ENCODE measurements at regions not wholly inside any gene's neighbourhood (a gene's known extent, or its start where the extent isn't known, plus 50 kb on each side); places are given as distances from the start of the nearest gene placed in this dataset.

GRCh38 chr6:90669846-90670245 lies 83.0 kb upstream of the MAP3K7 start:
- H3K4me3 Mint-ChIP-seq = no peak overlapping the region
- DNase-seq (ENCODE audit: low spot score in 2 of 2, unreplicated experiment in 2 of 2) = no peak
- peaks cover 42% of the 10 kb centered on the region for H3K27me3 Mint-ChIP-seq (ENCODE audit: low read depth)
- H3K4me1 Mint-ChIP-seq = no peaks in the 10 kb centered on the region
- no peak for TF ChIP-seq CTCF (IDR thresholded peaks at IDR 0.05; ENCODE audit: unreplicated experiment)
- H3K36me3 Mint-ChIP-seq = no peaks in the 10 kb centered on the region
- no peaks in the 10 kb centered on the region for H3K9me3 Mint-ChIP-seq
- H3K27ac Mint-ChIP-seq = no peak overlapping the region

GRCh38 chr6:90669420-90669819 lies 82.5 kb upstream of the MAP3K7 start:
- no peaks in the 10 kb centered on the region for H3K36me3 Mint-ChIP-seq
- TF ChIP-seq CTCF (IDR thresholded peaks at IDR 0.05; ENCODE audit: unreplicated experiment) = no peak
- peaks cover 38% of the 10 kb centered on the region for H3K27me3 Mint-ChIP-seq (ENCODE audit: low read depth)
- H3K4me1 Mint-ChIP-seq = no peaks in the 10 kb centered on the region
- no peak overlapping the region for H3K4me3 Mint-ChIP-seq
- no peak for DNase-seq (ENCODE audit: low spot score in 2 of 2, unreplicated experiment in 2 of 2)
- H3K27ac Mint-ChIP-seq = no peak overlapping the region
- no peaks in the 10 kb centered on the region for H3K9me3 Mint-ChIP-seq

- Mint-ChIP-seq H3K4me1 (no peaks in the 10 kb centered on the region), H3K36me3 (no peaks in the 10 kb centered on the region), H3K27me3 (ENCODE audit: low read depth) (peaks cover 25% of the 10 kb centered on the region), H3K9me3 (no peaks in the 10 kb centered on the region), H3K4me3 (no peak overlapping the region), H3K27ac (no peak overlapping the region)
- no peak for TF ChIP-seq CTCF (IDR thresholded peaks at IDR 0.05; ENCODE audit: unreplicated experiment)
- DNase-seq (ENCODE audit: low spot score in 2 of 2, unreplicated experiment in 2 of 2) = no peak
Measured at GRCh38 chr6:90668141-90668540, 81.3 kb upstream of the MAP3K7 start.

DNA sequence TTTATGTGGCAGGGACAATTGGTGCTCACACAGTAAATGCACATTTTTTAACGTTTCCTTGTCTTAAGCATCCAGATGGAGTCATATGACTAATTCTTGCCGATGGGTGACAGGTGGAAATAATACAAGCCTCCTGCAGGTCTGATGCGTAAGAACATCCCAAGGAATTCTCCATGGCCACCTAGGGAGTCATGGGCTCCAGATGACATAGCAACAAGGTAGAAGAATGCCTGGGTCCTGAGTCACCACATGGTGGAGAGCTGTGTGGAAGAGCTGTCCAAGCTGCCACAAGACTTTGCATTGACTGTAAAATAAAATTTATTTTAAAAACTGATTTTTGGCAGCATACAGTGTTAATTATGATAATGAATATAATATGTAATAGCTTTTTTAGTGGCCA lies 77.0 kb upstream of the MAP3K7 start:
- H3K4me3 Mint-ChIP-seq = no peak overlapping the region
- H3K4me1 Mint-ChIP-seq = no peaks in the 10 kb centered on the region
- no peak for TF ChIP-seq CTCF (IDR thresholded peaks at IDR 0.05; ENCODE audit: unreplicated experiment)
- H3K27me3 Mint-ChIP-seq (ENCODE audit: low read depth) = peaks cover 11% of the 10 kb centered on the region
- no peak for DNase-seq (ENCODE audit: low spot score in 2 of 2, unreplicated experiment in 2 of 2)
- no peak overlapping the region for H3K27ac Mint-ChIP-seq
- H3K9me3 Mint-ChIP-seq = peaks cover 6% of the 10 kb centered on the region
- no peaks in the 10 kb centered on the region for H3K36me3 Mint-ChIP-seq

- TF ChIP-seq CTCF (IDR thresholded peaks at IDR 0.05; ENCODE audit: unreplicated experiment) = no peak
- peaks cover 6% of the 10 kb centered on the region for H3K9me3 Mint-ChIP-seq
- no peak for DNase-seq (ENCODE audit: low spot score in 2 of 2, unreplicated experiment in 2 of 2)
Measured at GRCh38 chr6:90663106-90663505, 76.2 kb upstream of the MAP3K7 start.

GRCh38 chr6:90660931-90661330 lies 74.1 kb upstream of the MAP3K7 start:
- Mint-ChIP-seq H3K4me3 (no peak overlapping the region), H3K27me3 (ENCODE audit: low read depth) (peaks cover 25% of the 10 kb centered on the region), H3K27ac (no peak overlapping the region), H3K9me3 (peaks cover 6% of the 10 kb centered on the region), H3K36me3 (no peaks in the 10 kb centered on the region), H3K4me1 (no peaks in the 10 kb centered on the region)
- no peak for TF ChIP-seq CTCF (IDR thresholded peaks at IDR 0.05; ENCODE audit: unreplicated experiment)
- no peak for DNase-seq (ENCODE audit: low spot score in 2 of 2, unreplicated experiment in 2 of 2)

More at GRCh38 chr6:90663106-90663505, 76.2 kb upstream of the MAP3K7 start:
- Mint-ChIP-seq H3K27ac (no peak overlapping the region), H3K36me3 (no peaks in the 10 kb centered on the region), H3K4me3 (no peak overlapping the region), H3K4me1 (no peaks in the 10 kb centered on the region), H3K27me3 (ENCODE audit: low read depth) (peaks cover 17% of the 10 kb centered on the region)
